K562 (cell line): ENCODE measurements at regions not wholly inside any gene's neighbourhood (a gene's known extent, or its start where the extent isn't known, plus 50 kb on each side); places are given as distances from the start of the nearest gene placed in this dataset.

ENCODE experiments used
- ATAC-seq: fragments of 200-7000 bp; cut with Tn5 transposase; 3 replicates; pipeline ENCODE4 v1.9.1; 2020; ENCODE audit warnings: moderate library complexity
- BruUV-seq: library from RNA; stranded (reverse); fragments of 400-500 nt; replicated peaks from 2 replicates; lab custom pipeline; 2021; lab: Mats Ljungman, UMichigan
- CTCF ChIA-PET: fragments of 300-600 bp; formaldehyde crosslinking; extraction: SDS; loops from one replicate; lab custom pipeline; 2021; ENCODE audit warnings: low intra/inter-chr PET ratio; lab: Yijun Ruan, JAX
- POLR2A ChIA-PET: fragments of 300-600, 350-650 bp; sonication (Branson Sonifier 250); formaldehyde crosslinking; extraction: SDS; loops from one replicate; lab custom pipeline; 2021; ENCODE audit warnings: antibody characterized with exemption, inconsistent platforms; lab: Yijun Ruan, JAX
- DNase-seq, 4 experiments: peaks; one replicate each; pipeline versions ENCODE4 v3.0.0 to v3.0.0-alpha.2; 2011 to 2018; ENCODE audit warnings: low spot score in 3 of 4, mixed read lengths in 3 of 4; ENCODE audit errors: extremely low read depth in 1 of 4
- FAIRE-seq: peaks from 2 replicates; lab custom pipeline; 2011; peaks lifted over from hg19 to GRCh38; lab: Jason Lieb, UNC
- H2AFZ ChIP-seq: 2 replicates; pipeline ENCODE4 v1.6.0; 2011; ENCODE audit warnings: low read depth, low read length, control low read depth, inconsistent platforms
- H3K27ac ChIP-seq: fragments of 200-600 bp; 3 replicates; pipeline ENCODE4 v1.8.0; 2011; ENCODE audit warnings: low read depth, mild to moderate bottlenecking, control low read depth, inconsistent platforms, low read length, moderate library complexity, mixed read lengths; ENCODE audit errors: extremely low read depth
- H3K27me3 ChIP-seq, 2 experiments: fragments of 300-600 bp in 1 of 2; 2 replicates in 1 of 2; 3 replicates in 1 of 2; pipeline versions ENCODE4 v1.6.0 to v1.8.0; 2011; ENCODE audit warnings: inconsistent platforms in 2 of 2, low read length in 2 of 2, mild to moderate bottlenecking in 1 of 2, mixed read lengths in 1 of 2, moderate library complexity in 1 of 2; ENCODE audit not compliant: control insufficient read depth in 2 of 2, insufficient read depth in 2 of 2
- H3K36me3 ChIP-seq: fragments of 300-600 bp; 3 replicates; pipeline ENCODE4 v1.8.0; 2011; ENCODE audit warnings: mild to moderate bottlenecking, low read length, inconsistent platforms; ENCODE audit not compliant: control insufficient read depth, insufficient read depth
- H3K4me1 ChIP-seq, 2 experiments: fragments of 200-600 bp in 1 of 2; replicated peaks in 1 of 2; 2 replicates in 1 of 2; 3 replicates in 1 of 2; pipeline versions ENCODE4 v1.5.1 to v1.8.0; 2011; ENCODE audit warnings: inconsistent platforms in 2 of 2, low read length in 2 of 2, mild to moderate bottlenecking in 1 of 2, mixed read lengths in 1 of 2, moderate library complexity in 1 of 2; ENCODE audit not compliant: control insufficient read depth in 2 of 2, insufficient read depth in 2 of 2
- H3K4me2 ChIP-seq: 2 replicates; pipeline ENCODE4 v1.6.1; 2011; ENCODE audit warnings: low read length, control low read depth, inconsistent platforms, mixed read lengths; ENCODE audit not compliant: insufficient read depth
- H3K4me3 ChIP-seq: fragments of 200-600 bp; sonication (generic), shearing (Covaris generic); 2 replicates; pipeline ENCODE4 v1.5.1; 2016; ENCODE audit warnings: control low read depth, inconsistent platforms
- H3K79me2 ChIP-seq: fragments of 200-600 bp; 3 replicates; pipeline ENCODE4 v1.8.0; 2011; ENCODE audit warnings: low read length, inconsistent platforms; ENCODE audit not compliant: control insufficient read depth, insufficient read depth
- H3K9ac ChIP-seq, 2 experiments: 2 replicates each; pipeline versions ENCODE4 v1.6.0 to v1.6.1; 2011; ENCODE audit warnings: low read depth in 2 of 2, low read length in 2 of 2, control low read depth in 1 of 2, inconsistent platforms in 1 of 2, mild to moderate bottlenecking in 1 of 2, mixed read lengths in 1 of 2; ENCODE audit not compliant: insufficient read depth in 1 of 2
- H3K9me1 ChIP-seq: one replicate; pipeline ENCODE4 v1.6.0; 2011; ENCODE audit warnings: inconsistent platforms, mild to moderate bottlenecking, low read length, moderate library complexity; ENCODE audit not compliant: control insufficient read depth, insufficient read depth
- H3K9me3 ChIP-seq: replicated peaks from 2 replicates; pipeline ENCODE4 v1.5.1; 2011; ENCODE audit warnings: low read depth, low read length, inconsistent platforms; ENCODE audit not compliant: control insufficient read depth, insufficient read depth
- H4K20me1 ChIP-seq: replicated peaks from 2 replicates; pipeline ENCODE4 v1.6.1; 2011; ENCODE audit warnings: low read length, inconsistent platforms, mixed read lengths; ENCODE audit not compliant: control insufficient read depth, insufficient read depth
- ESRRB ChIP-seq: fragments of 250-450 bp; sonication (Bioruptor Pico); IDR thresholded peaks from 2 replicates; pipeline ENCODE4 v1.5.0; 2020; ENCODE audit warnings: mild to moderate bottlenecking, moderate library complexity, borderline replicate concordance
- ETS2 ChIP-seq: IDR thresholded peaks from 2 replicates; pipeline ENCODE4 v1.6.1; 2016; ENCODE audit warnings: borderline replicate concordance, missing genetic modification characterization, mild to moderate bottlenecking, moderate library complexity, missing compliant biosample characterization; ENCODE audit not compliant: poor library complexity, severe bottlenecking
- GATA2 ChIP-seq: sonication (generic); formaldehyde crosslinking; IDR thresholded peaks from 2 replicates; pipeline ENCODE4 v1.4.0; 2020; ENCODE audit warnings: mild to moderate bottlenecking, missing genetic modification reagents
- HNRNPL ChIP-seq: fragments of 200-400 bp; formaldehyde crosslinking; IDR thresholded peaks from 2 replicates; pipeline ENCODE4 v1.6.1; 2017; ENCODE audit warnings: low read depth, mild to moderate bottlenecking, low read length
- KAT8 ChIP-seq: fragments of 450-650 bp; IDR thresholded peaks from 2 replicates; pipeline ENCODE4 v1.6.1; 2016; ENCODE audit warnings: low read depth, mild to moderate bottlenecking
- MIER1 ChIP-seq: fragments of 450-650 bp; IDR thresholded peaks from 2 replicates; pipeline ENCODE4 v1.6.1; 2016; ENCODE audit warnings: antibody characterized with exemption, mild to moderate bottlenecking, low read depth
- WGBS: fragments of 100-300 bp; shearing (Covaris generic); methylation state at CpG from one replicate; pipeline ENCODE4 v1.1.6; 2016; ENCODE audit warnings: low coverage, mixed read lengths; ENCODE audit not compliant: insufficient coverage; ENCODE audit errors: missing lambda C conversion rate; 5-methylcytosine and 5-hydroxymethylcytosine counted together
- in situ Hi-C: fragments of 300-500 bp; cut with MboI; formaldehyde crosslinking; loops from 4 replicates; pipeline ENCODE4 v1.15.0; 2018; ENCODE audit warnings: inconsistent platforms, mixed read lengths
- intact Hi-C: fragments of 100-400 bp; cut with micrococcal nuclease; formaldehyde crosslinking; loops from 2 replicates; pipeline ENCODE4 v1.14.2; 2022
- TF ChIP-seq, protein P1 (sequence below): fragments of 450-650 bp; formaldehyde crosslinking; IDR thresholded peaks from 2 replicates; pipeline ENCODE4 v1.4.0; 2020; ENCODE audit warnings: mild to moderate bottlenecking, moderate library complexity
- TF ChIP-seq, protein P2 (sequence below): fragments of 250-450 bp; sonication (Bioruptor Pico); IDR thresholded peaks from 2 replicates; pipeline ENCODE4 v1.4.0; 2020
- TF ChIP-seq, protein P3 (sequence below): IDR thresholded peaks from 3 replicates; pipeline ENCODE4 v1.6.1; 2011; ENCODE audit warnings: borderline replicate concordance, mild to moderate bottlenecking; ENCODE audit not compliant: insufficient read length, insufficient read depth
- TF ChIP-seq, protein P4 (sequence below): sonication (generic); formaldehyde crosslinking; IDR thresholded peaks from 2 replicates; pipeline ENCODE4 v1.8.0; 2022; ENCODE audit warnings: missing genetic modification reagents, mild to moderate bottlenecking, borderline replicate concordance

DNA sequence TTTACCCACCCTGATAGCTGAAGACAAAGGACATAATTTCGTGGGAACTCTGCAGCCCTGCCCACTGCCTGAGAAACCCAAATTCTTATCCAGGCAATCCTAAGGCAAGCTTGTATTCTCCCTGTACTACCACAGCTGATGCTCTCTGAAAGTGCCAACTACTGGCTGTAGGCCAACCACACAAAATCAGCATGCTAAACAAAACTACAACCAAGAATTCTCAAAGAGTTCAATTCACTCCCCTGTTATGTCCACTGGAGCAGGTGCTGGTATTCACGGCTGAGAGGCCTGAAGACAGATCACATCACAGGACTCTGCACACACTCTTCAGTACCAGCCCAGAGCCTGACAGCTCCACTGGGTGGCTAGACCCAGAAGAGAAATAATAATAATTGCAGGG is 375.9 kb upstream of the NDST4 start:
- ChIA-PET POLR2A (no interaction called here), CTCF (no interaction called here)
- no peaks in the 10 kb centered on the region for H3K27me3 ChIP-seq
- no peaks in the 10 kb centered on the region for H3K79me2 ChIP-seq
- 0 out of 2 replicates have a peak, but pooled peaks cover 1% of the 10 kb centered on the region for H3K9me3 ChIP-seq
- H3K4me2 ChIP-seq = no peak overlapping the region
- intact Hi-C loops = no loop called here
- H3K36me3 ChIP-seq = no peaks in the 10 kb centered on the region
- no peak overlapping the region for H3K27ac ChIP-seq
- FAIRE-seq (no peak), ATAC-seq (no peak), DNase-seq (no peak)
- no peaks in the 10 kb centered on the region for H3K4me1 ChIP-seq
- TF ChIP-seq, protein P1, sequence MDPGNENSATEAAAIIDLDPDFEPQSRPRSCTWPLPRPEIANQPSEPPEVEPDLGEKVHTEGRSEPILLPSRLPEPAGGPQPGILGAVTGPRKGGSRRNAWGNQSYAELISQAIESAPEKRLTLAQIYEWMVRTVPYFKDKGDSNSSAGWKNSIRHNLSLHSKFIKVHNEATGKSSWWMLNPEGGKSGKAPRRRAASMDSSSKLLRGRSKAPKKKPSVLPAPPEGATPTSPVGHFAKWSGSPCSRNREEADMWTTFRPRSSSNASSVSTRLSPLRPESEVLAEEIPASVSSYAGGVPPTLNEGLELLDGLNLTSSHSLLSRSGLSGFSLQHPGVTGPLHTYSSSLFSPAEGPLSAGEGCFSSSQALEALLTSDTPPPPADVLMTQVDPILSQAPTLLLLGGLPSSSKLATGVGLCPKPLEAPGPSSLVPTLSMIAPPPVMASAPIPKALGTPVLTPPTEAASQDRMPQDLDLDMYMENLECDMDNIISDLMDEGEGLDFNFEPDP = no peak
- TF ChIP-seq, protein P2, sequence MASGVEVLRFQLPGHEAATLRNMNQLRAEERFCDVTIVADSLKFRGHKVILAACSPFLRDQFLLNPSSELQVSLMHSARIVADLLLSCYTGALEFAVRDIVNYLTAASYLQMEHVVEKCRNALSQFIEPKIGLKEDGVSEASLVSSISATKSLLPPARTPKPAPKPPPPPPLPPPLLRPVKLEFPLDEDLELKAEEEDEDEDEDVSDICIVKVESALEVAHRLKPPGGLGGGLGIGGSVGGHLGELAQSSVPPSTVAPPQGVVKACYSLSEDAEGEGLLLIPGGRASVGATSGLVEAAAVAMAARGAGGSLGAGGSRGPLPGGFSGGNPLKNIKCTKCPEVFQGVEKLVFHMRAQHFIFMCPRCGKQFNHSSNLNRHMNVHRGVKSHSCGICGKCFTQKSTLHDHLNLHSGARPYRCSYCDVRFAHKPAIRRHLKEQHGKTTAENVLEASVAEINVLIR = no peak
- no peaks in the 10 kb centered on the region for H3K9me1 ChIP-seq
- 3% methylated on average over 2 of the region's 2 CpGs for WGBS
- H3K9ac ChIP-seq = no peak overlapping the region
- no peaks in the 10 kb centered on the region for H4K20me1 ChIP-seq
- no peak overlapping the region for H2AFZ ChIP-seq
- no peak overlapping the region for H3K4me3 ChIP-seq
- BruUV-seq = no TSS peak
- in situ Hi-C loops = no loop called here

DNA sequence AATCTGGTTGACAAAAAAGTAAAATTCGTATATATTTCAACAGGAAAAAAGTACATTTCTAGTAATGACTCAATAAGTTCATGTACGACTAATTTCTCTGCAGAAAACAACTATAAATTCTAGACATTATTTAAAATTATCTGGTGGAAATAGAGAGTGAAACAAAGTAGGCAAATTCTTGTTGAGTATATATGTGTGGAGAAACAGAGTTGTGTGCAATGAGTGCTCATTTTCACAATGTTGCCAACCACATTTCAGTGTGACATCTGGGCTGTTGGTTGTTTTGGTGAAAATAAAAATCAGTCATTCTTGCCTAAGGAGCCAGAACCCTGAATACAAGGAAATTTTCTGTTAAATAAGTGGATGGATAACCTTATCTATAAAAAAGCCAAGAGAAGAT is 372.0 kb upstream of the NDST4 start:
- Histone ChIP-seq H3K36me3 (no peaks in the 10 kb centered on the region), H3K79me2 (no peaks in the 10 kb centered on the region), H3K4me2 (no peak overlapping the region), H3K4me1 (no peaks in the 10 kb centered on the region), H2AFZ (no peak overlapping the region), H3K9me3 (0 out of 2 replicates have a peak, but pooled peaks cover 1% of the 10 kb centered on the region), H3K4me3 (no peak overlapping the region), H3K27ac (no peak overlapping the region), H3K9ac (no peak overlapping the region), H3K27me3 (no peaks in the 10 kb centered on the region), H4K20me1 (no peaks in the 10 kb centered on the region), H3K9me1 (no peaks in the 10 kb centered on the region)
- no TSS peak for BruUV-seq
- intact Hi-C loops (no loop called here), in situ Hi-C loops (no loop called here)
- ChIA-PET POLR2A (no interaction called here), CTCF (no interaction called here)
- 3% methylated on average over 2 of the region's 2 CpGs for WGBS
- FAIRE-seq (no peak), DNase-seq (no peak), ATAC-seq (no peak)
- TF ChIP-seq GATA2 (CRISPR knock-in tag) = no peak
- TF ChIP-seq, protein P3, sequence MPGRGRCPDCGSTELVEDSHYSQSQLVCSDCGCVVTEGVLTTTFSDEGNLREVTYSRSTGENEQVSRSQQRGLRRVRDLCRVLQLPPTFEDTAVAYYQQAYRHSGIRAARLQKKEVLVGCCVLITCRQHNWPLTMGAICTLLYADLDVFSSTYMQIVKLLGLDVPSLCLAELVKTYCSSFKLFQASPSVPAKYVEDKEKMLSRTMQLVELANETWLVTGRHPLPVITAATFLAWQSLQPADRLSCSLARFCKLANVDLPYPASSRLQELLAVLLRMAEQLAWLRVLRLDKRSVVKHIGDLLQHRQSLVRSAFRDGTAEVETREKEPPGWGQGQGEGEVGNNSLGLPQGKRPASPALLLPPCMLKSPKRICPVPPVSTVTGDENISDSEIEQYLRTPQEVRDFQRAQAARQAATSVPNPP = no peak
- no peak for TF ChIP-seq ETS2 (tag)
- TF ChIP-seq ESRRB (CRISPR knock-in tag) = no peak
- no peak for TF ChIP-seq HNRNPL
- TF ChIP-seq, protein P4, sequence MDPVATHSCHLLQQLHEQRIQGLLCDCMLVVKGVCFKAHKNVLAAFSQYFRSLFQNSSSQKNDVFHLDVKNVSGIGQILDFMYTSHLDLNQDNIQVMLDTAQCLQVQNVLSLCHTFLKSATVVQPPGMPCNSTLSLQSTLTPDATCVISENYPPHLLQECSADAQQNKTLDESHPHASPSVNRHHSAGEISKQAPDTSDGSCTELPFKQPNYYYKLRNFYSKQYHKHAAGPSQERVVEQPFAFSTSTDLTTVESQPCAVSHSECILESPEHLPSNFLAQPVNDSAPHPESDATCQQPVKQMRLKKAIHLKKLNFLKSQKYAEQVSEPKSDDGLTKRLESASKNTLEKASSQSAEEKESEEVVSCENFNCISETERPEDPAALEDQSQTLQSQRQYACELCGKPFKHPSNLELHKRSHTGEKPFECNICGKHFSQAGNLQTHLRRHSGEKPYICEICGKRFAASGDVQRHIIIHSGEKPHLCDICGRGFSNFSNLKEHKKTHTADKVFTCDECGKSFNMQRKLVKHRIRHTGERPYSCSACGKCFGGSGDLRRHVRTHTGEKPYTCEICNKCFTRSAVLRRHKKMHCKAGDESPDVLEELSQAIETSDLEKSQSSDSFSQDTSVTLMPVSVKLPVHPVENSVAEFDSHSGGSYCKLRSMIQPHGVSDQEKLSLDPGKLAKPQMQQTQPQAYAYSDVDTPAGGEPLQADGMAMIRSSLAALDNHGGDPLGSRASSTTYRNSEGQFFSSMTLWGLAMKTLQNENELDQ (CRISPR knock-in tag) = no peak
- TF ChIP-seq KAT8 = no peak
- no peak for TF ChIP-seq MIER1
